HepG2 (cell line): ENCODE measurements at regions not wholly inside any gene's neighbourhood (a gene's known extent, or its start where the extent isn't known, plus 50 kb on each side); places are given as distances from the start of the nearest gene placed in this dataset.

ENCODE experiments used
- ATAC-seq: fragments of 200-7000 bp; cut with Tn5 transposase; 3 replicates; pipeline ENCODE4 v1.9.1; 2020; ENCODE audit warnings: mild to moderate bottlenecking, moderate library complexity
- BruUV-seq: library from RNA; stranded (reverse); fragments of 400-500 nt; replicated peaks from 2 replicates; lab custom pipeline; 2021; lab: Mats Ljungman, UMichigan
- CTCF ChIA-PET: fragments of 300-600 bp; formaldehyde crosslinking; extraction: SDS; loops from one replicate; lab custom pipeline; 2021; ENCODE audit warnings: low total read pairs, inconsistent platforms, low intra/inter-chr PET ratio; lab: Yijun Ruan, JAX
- POLR2A ChIA-PET: fragments of 350-600 bp; sonication (Branson Sonifier 250); formaldehyde crosslinking; loops from one replicate; lab custom pipeline; 2020; ENCODE audit warnings: antibody characterized with exemption, inconsistent platforms; lab: Yijun Ruan, JAX
- DNase-seq: peaks from one replicate; pipeline ENCODE4 v3.0.0-alpha.2; 2015; ENCODE audit warnings: low spot score
- FAIRE-seq: peaks from 3 replicates; lab custom pipeline; 2011; peaks lifted over from hg19 to GRCh38; lab: Jason Lieb, UNC
- H2AFZ ChIP-seq: one replicate; pipeline ENCODE4 v1.6.1; 2011; ENCODE audit warnings: low read length, inconsistent platforms
- H3K27ac ChIP-seq: fragments of 300-600 bp; 3 replicates; pipeline ENCODE4 v1.8.0; 2011; ENCODE audit warnings: mixed run types, mild to moderate bottlenecking, mixed read lengths, low read length, inconsistent platforms; ENCODE audit not compliant: insufficient read depth; ENCODE audit errors: extremely low read length
- H3K27me3 ChIP-seq, 2 experiments: fragments of 200-600 bp in 1 of 2; 2 replicates in 1 of 2; 3 replicates in 1 of 2; pipeline versions ENCODE4 v1.6.0 to v1.8.0; 2011; ENCODE audit warnings: low read length in 2 of 2, mild to moderate bottlenecking in 2 of 2, moderate library complexity in 2 of 2, inconsistent platforms in 1 of 2; ENCODE audit not compliant: insufficient read depth in 2 of 2, control insufficient read depth in 1 of 2
- H3K36me3 ChIP-seq, 2 experiments: fragments of 200-600 bp in 1 of 2; replicated peaks in 1 of 2; 2 replicates in 1 of 2; 3 replicates in 1 of 2; pipeline versions ENCODE4 v1.5.1 to v1.8.0; 2011; ENCODE audit warnings: low read length in 2 of 2, inconsistent platforms in 1 of 2; ENCODE audit not compliant: insufficient read depth in 2 of 2, control insufficient read depth in 1 of 2
- H3K4me1 ChIP-seq: 2 replicates; pipeline ENCODE4 v1.5.1; 2012; ENCODE audit warnings: low read length, inconsistent platforms; ENCODE audit not compliant: insufficient read depth
- H3K4me2 ChIP-seq: 2 replicates; pipeline ENCODE4 v1.6.0; 2011; ENCODE audit warnings: low read depth, low read length, inconsistent platforms
- H3K4me3 ChIP-seq, 3 experiments: fragments of 200-600 bp in 1 of 3; sonication (generic), shearing (Covaris generic) in 1 of 3; replicated peaks in 1 of 3; 2 replicates each; pipeline ENCODE4 v1.5.1; 2011 to 2016; ENCODE audit warnings: low read length in 3 of 3, inconsistent platforms in 2 of 3, low read depth in 2 of 3, mild to moderate bottlenecking in 2 of 3, control low read depth in 1 of 3, mixed read lengths in 1 of 3; ENCODE audit not compliant: insufficient read depth in 1 of 3
- H3K79me2 ChIP-seq: one replicate; pipeline ENCODE4 v1.6.1; 2011; ENCODE audit warnings: low read length, inconsistent platforms; ENCODE audit not compliant: insufficient read depth
- H3K9ac ChIP-seq: 2 replicates; pipeline ENCODE4 v1.6.0; 2011; ENCODE audit warnings: mild to moderate bottlenecking, low read depth, low read length, inconsistent platforms; ENCODE audit not compliant: insufficient read depth
- H3K9me3 ChIP-seq: 2 replicates; pipeline ENCODE4 v1.5.1; 2012; ENCODE audit warnings: mild to moderate bottlenecking, low read length
- H4K20me1 ChIP-seq: 2 replicates; pipeline ENCODE4 v1.6.0; 2011; ENCODE audit warnings: inconsistent platforms, mild to moderate bottlenecking, low read length, moderate library complexity; ENCODE audit not compliant: insufficient read depth
- AGO1 ChIP-seq: fragments of 200-400 bp; formaldehyde crosslinking; IDR thresholded peaks from 2 replicates; pipeline ENCODE4 v1.6.1; 2017; ENCODE audit warnings: mild to moderate bottlenecking, low read depth, low read length, moderate library complexity; ENCODE audit not compliant: poor library complexity, severe bottlenecking
- BATF2 ChIP-seq: sonication (generic); formaldehyde crosslinking; IDR thresholded peaks from 2 replicates; pipeline ENCODE4 v1.8.0; 2022; ENCODE audit warnings: mild to moderate bottlenecking, missing genetic modification reagents, moderate library complexity
- FOXC1 ChIP-seq: sonication (generic); formaldehyde crosslinking; IDR thresholded peaks from 2 replicates; pipeline ENCODE4 v1.8.0; 2022; ENCODE audit warnings: mild to moderate bottlenecking, missing genetic modification reagents, borderline replicate concordance
- KDM4B ChIP-seq: sonication (generic); formaldehyde crosslinking; IDR thresholded peaks from 2 replicates; pipeline ENCODE4 v1.4.0; 2020; ENCODE audit warnings: missing genetic modification reagents
- NFYB ChIP-seq: sonication (generic); formaldehyde crosslinking; IDR thresholded peaks from 2 replicates; pipeline ENCODE4 v1.4.0; 2020; ENCODE audit warnings: missing genetic modification reagents
- PTBP1 ChIP-seq: fragments of 200-400 bp; formaldehyde crosslinking; IDR thresholded peaks from 2 replicates; pipeline ENCODE4 v1.6.1; 2018; ENCODE audit warnings: low read length, low read depth; ENCODE audit not compliant: poor library complexity, severe bottlenecking
- ZNF136 ChIP-seq: sonication (generic); formaldehyde crosslinking; IDR thresholded peaks from 2 replicates; pipeline ENCODE4 v1.8.1; 2022; ENCODE audit warnings: low read depth, mild to moderate bottlenecking, moderate library complexity, missing genetic modification reagents
- ZNF24 ChIP-seq: fragments of 450-650 bp; IDR thresholded peaks from 2 replicates; pipeline ENCODE4 v1.6.1; 2017; ENCODE audit warnings: antibody characterized with exemption, mild to moderate bottlenecking
- ZNF761 ChIP-seq: sonication (generic); formaldehyde crosslinking; conservative IDR thresholded peaks from 2 replicates; pipeline ENCODE4 v1.4.0; 2020; ENCODE audit warnings: mild to moderate bottlenecking, missing genetic modification reagents
- WGBS: methylation state at CpG from one replicate; pipeline ENCODE4 v1.1.6; 2017; ENCODE audit warnings: low lambda C conversion rate; 5-methylcytosine and 5-hydroxymethylcytosine counted together
- in situ Hi-C: cut with HindIII; loops from 2 replicates; pipeline ENCODE4 v1.10.0; 2017; ENCODE audit warnings: low pct_unique_long_range_greater_than_20kb; ENCODE audit not compliant: extremely low pct_ligation_motif_present
- intact Hi-C: fragments of 100-400 bp; cut with micrococcal nuclease; formaldehyde crosslinking; loops from one replicate; pipeline ENCODE4 v1.10.0; 2022; ENCODE audit not compliant: unreplicated experiment
- TF ChIP-seq, protein P1 (sequence below): sonication (generic); formaldehyde crosslinking; IDR thresholded peaks from 2 replicates; pipeline ENCODE4 v1.5.0; 2020; ENCODE audit warnings: missing genetic modification reagents, mild to moderate bottlenecking, borderline replicate concordance

DNA sequence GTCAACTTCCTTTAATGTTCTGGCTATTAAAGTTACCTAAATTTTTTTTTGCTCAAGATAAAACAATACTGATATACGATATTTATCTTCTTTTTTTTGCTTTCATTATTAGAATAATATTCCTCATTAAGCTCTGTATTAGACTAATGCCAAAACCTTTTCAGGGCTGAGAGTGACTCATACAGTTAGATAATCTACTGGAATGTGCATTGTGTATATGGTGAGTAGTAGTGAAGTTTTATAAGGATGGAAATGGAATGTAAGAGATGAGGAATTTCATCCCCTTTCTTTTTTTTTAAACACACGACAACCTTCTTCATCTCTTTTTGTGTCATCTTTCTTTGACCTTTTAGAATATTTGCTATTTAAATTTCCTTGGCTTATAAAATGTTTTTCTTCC lies 268.6 kb downstream of the ISL1 start:
- no peaks in the 10 kb centered on the region for H3K36me3 ChIP-seq
- FAIRE-seq = no peak
- no peak overlapping the region for H3K27ac ChIP-seq
- no peaks in the 10 kb centered on the region for H3K79me2 ChIP-seq
- POLR2A ChIA-PET = no interaction called here
- in situ Hi-C loops = no loop called here
- no peak overlapping the region for H3K9ac ChIP-seq
- DNase-seq = no peak
- H3K9me3 ChIP-seq = no peaks in the 10 kb centered on the region
- H3K4me1 ChIP-seq = no peaks in the 10 kb centered on the region
- H2AFZ ChIP-seq = no peak overlapping the region
- H3K27me3 ChIP-seq = no peaks in the 10 kb centered on the region
- H3K4me2 ChIP-seq = no peak overlapping the region
- ATAC-seq = no peak
- no peak overlapping the region for H3K4me3 ChIP-seq
- CTCF ChIA-PET = no interaction called here
- intact Hi-C loops = no loop called here
- H4K20me1 ChIP-seq = no peaks in the 10 kb centered on the region
- TF ChIP-seq FOXC1 (CRISPR knock-in tag) = no peak
- no peak for TF ChIP-seq ZNF761 (CRISPR knock-in tag)
- TF ChIP-seq, protein P1, sequence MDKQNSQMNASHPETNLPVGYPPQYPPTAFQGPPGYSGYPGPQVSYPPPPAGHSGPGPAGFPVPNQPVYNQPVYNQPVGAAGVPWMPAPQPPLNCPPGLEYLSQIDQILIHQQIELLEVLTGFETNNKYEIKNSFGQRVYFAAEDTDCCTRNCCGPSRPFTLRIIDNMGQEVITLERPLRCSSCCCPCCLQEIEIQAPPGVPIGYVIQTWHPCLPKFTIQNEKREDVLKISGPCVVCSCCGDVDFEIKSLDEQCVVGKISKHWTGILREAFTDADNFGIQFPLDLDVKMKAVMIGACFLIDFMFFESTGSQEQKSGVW (CRISPR knock-in tag) = no peak
- no peak for TF ChIP-seq PTBP1
- no peak for TF ChIP-seq AGO1
- no peak for TF ChIP-seq BATF2 (CRISPR knock-in tag)
- 3% methylated on average over 2 of the region's 2 CpGs for WGBS
- BruUV-seq = no TSS peak

DNA sequence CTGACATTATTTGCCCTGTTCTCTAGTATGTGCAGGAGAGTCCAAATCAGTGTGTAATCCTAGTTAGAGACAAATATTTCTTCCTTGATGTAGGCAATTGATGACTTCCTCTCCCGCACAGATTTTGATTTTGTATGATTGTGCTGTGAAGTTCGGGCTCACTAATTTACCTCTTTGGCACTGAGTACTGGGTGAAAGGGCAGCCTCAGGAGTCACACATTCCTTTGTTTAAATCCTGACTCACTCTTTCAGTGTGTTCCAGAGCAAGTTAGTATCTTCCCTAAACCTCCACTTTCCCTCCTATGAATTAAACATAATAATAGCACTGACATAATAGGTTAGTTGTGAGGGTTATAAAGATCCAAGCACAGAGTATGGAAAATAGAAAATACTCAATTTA lies 269.7 kb downstream of the ISL1 start:
- in situ Hi-C loops = no loop called here
- H3K36me3 ChIP-seq = no peaks in the 10 kb centered on the region
- H3K27ac ChIP-seq = no peak overlapping the region
- H3K9ac ChIP-seq = no peak overlapping the region
- H3K4me2 ChIP-seq = no peak overlapping the region
- no peak for ATAC-seq
- TF ChIP-seq NFYB (CRISPR knock-in tag) = no peak
- no peak for TF ChIP-seq ZNF24
- TF ChIP-seq KDM4B (CRISPR knock-in tag) = no peak
- TF ChIP-seq ZNF136 = no peak
- TF ChIP-seq, all 625 proteins: peak for 0
- Histone ChIP-seq H3K79me2 (no peaks in the 10 kb centered on the region), H3K4me1 (no peaks in the 10 kb centered on the region), H3K27me3 (no peaks in the 10 kb centered on the region), H4K20me1 (no peaks in the 10 kb centered on the region), H3K9me3 (no peaks in the 10 kb centered on the region), H3K4me3 (no peak overlapping the region), H2AFZ (no peak overlapping the region)
- CTCF ChIA-PET = no interaction called here
- intact Hi-C loops = no loop called here
- FAIRE-seq (no peak), DNase-seq (no peak)
- POLR2A ChIA-PET = no interaction called here
- no TSS peak for BruUV-seq
- WGBS = 26% methylated on average over 2 of the region's 2 CpGs
